CD14-positive monocyte (primary cell): ENCODE measurements at regions not wholly inside any gene's neighbourhood (a gene's known extent, or its start where the extent isn't known, plus 50 kb on each side); places are given as distances from the start of the nearest gene placed in this dataset.

ENCODE experiments used
- DNase-seq, 3 donors: peaks; one replicate each; pipeline ENCODE4 v3.0.0-alpha.2; 2011 to 2022
- H2AFZ ChIP-seq: 2 replicates; pipeline ENCODE4 v1.6.0; 2012; ENCODE audit warnings: mild to moderate bottlenecking, low read depth, low read length, inconsistent platforms; ENCODE audit not compliant: insufficient read depth, poor library complexity, severe bottlenecking
- H3K27ac ChIP-seq, 2 donors: 1 replicate in 1 of 2; 2 replicates in 1 of 2; pipeline ENCODE4 v1.5.1; 2012 to 2013; ENCODE audit warnings: low read length in 2 of 2, control low read depth in 1 of 2, inconsistent platforms in 1 of 2, low read depth in 1 of 2, mild to moderate bottlenecking in 1 of 2
- H3K27me3 ChIP-seq, 2 donors: one replicate each; pipeline versions ENCODE4 v1.6.0 to v1.6.1; 2011 to 2013; ENCODE audit warnings: low read length in 2 of 2; ENCODE audit not compliant: control insufficient read depth in 2 of 2, insufficient read depth in 2 of 2
- H3K36me3 ChIP-seq, 2 donors: replicated peaks in 1 of 2; 1 replicate in 1 of 2; 2 replicates in 1 of 2; pipeline versions ENCODE4 v1.5.1 to v1.6.1; 2012 to 2013; ENCODE audit warnings: low read length in 2 of 2, control low read depth in 1 of 2, inconsistent platforms in 1 of 2, mild to moderate bottlenecking in 1 of 2; ENCODE audit not compliant: insufficient read depth in 2 of 2, control insufficient read depth in 1 of 2
- H3K4me1 ChIP-seq, 2 donors: 1 replicate in 1 of 2; 2 replicates in 1 of 2; pipeline versions ENCODE4 v1.5.1 to v1.6.1; 2012 to 2013; ENCODE audit warnings: low read length in 2 of 2, control low read depth in 1 of 2, inconsistent platforms in 1 of 2, mild to moderate bottlenecking in 1 of 2, moderate library complexity in 1 of 2; ENCODE audit not compliant: insufficient read depth in 2 of 2, control insufficient read depth in 1 of 2
- H3K4me2 ChIP-seq: replicated peaks from 2 replicates; pipeline ENCODE3; 2012; ENCODE audit warnings: low read length, moderate library complexity, mild to moderate bottlenecking; ENCODE audit not compliant: poor library complexity, severe bottlenecking; ENCODE audit errors: extremely low read depth
- H3K4me3 ChIP-seq, 3 experiments: fragments of 200-600 bp in 1 of 3; sonication (generic) in 1 of 3; replicated peaks in 1 of 3; 1 replicate in 2 of 3; 2 replicates in 1 of 3; pipeline ENCODE4 v1.5.1; 2011 to 2013; ENCODE audit warnings: low read length in 3 of 3, mild to moderate bottlenecking in 3 of 3, control low read depth in 2 of 3, low read depth in 2 of 3, inconsistent platforms in 1 of 3, moderate library complexity in 1 of 3
- H3K79me2 ChIP-seq: 2 replicates; pipeline ENCODE4 v1.6.0; 2012; ENCODE audit warnings: mild to moderate bottlenecking, control low read depth, inconsistent platforms, low read length, moderate library complexity; ENCODE audit not compliant: insufficient read depth
- H3K9ac ChIP-seq: 2 replicates; pipeline ENCODE4 v1.6.0; 2017; ENCODE audit warnings: low read length, mild to moderate bottlenecking; ENCODE audit not compliant: insufficient read depth, poor library complexity, severe bottlenecking
- H3K9me3 ChIP-seq, 2 donors: replicated peaks in 1 of 2; 1 replicate in 1 of 2; 2 replicates in 1 of 2; pipeline versions ENCODE4 v1.5.1 to v1.6.1; 2012 to 2013; ENCODE audit warnings: low read length in 2 of 2, control low read depth in 1 of 2; ENCODE audit not compliant: control insufficient read depth in 1 of 2, insufficient read depth in 1 of 2
- H4K20me1 ChIP-seq: 2 replicates; pipeline ENCODE4 v1.6.0; 2012; ENCODE audit warnings: mild to moderate bottlenecking, low read length, control low read depth, moderate library complexity; ENCODE audit not compliant: insufficient read depth
- H3K27ac Mint-ChIP-seq, 7 donors: one replicate each; pipeline ENCODE4 v1.8.0; 2020; ENCODE audit warnings: mild to moderate bottlenecking in 7 of 7, mixed read lengths in 7 of 7, moderate library complexity in 6 of 7, inconsistent platforms in 2 of 7
- H3K27me3 Mint-ChIP-seq, 3 donors: one replicate each; pipeline ENCODE4 v1.8.0; 2021 to 2022; ENCODE audit warnings: low read depth in 3 of 3, mild to moderate bottlenecking in 3 of 3, mixed read lengths in 3 of 3, moderate library complexity in 3 of 3, inconsistent platforms in 1 of 3
- H3K36me3 Mint-ChIP-seq, 2 donors: one replicate each; pipeline ENCODE4 v1.8.0; 2020; ENCODE audit warnings: mixed read lengths in 2 of 2, inconsistent platforms in 1 of 2, mild to moderate bottlenecking in 1 of 2
- H3K4me1 Mint-ChIP-seq: one replicate; pipeline ENCODE4 v1.8.0; 2020; ENCODE audit warnings: mild to moderate bottlenecking, mixed read lengths
- H3K4me3 Mint-ChIP-seq, 2 donors: one replicate each; pipeline ENCODE4 v1.8.0; 2020; ENCODE audit warnings: mild to moderate bottlenecking in 2 of 2, mixed read lengths in 2 of 2, moderate library complexity in 1 of 2
- H3K9me3 Mint-ChIP-seq, 7 donors: one replicate each; pipeline ENCODE4 v1.8.0; 2020 to 2022; ENCODE audit warnings: mixed read lengths in 7 of 7, mild to moderate bottlenecking in 6 of 7, moderate library complexity in 6 of 7, inconsistent platforms in 2 of 7
- WGBS: methylation state at CpG from one replicate; pipeline ENCODE4 v1.1.5; 2013; ENCODE audit warnings: missing lambda C conversion rate; ENCODE audit not compliant: insufficient coverage; 5-methylcytosine and 5-hydroxymethylcytosine counted together
- intact Hi-C, 2 donors: fragments of 100-400 bp; cut with micrococcal nuclease; formaldehyde crosslinking; loops; one replicate each; pipeline versions ENCODE4 v1.15.0 to v1.15.1; 2023
- TF ChIP-seq, protein P1 (sequence below): fragments of 200-600 bp; IDR thresholded peaks from one replicate; pipeline ENCODE4 v1.8.0; 2022; ENCODE audit warnings: antibody characterized with exemption, mild to moderate bottlenecking

DNA sequence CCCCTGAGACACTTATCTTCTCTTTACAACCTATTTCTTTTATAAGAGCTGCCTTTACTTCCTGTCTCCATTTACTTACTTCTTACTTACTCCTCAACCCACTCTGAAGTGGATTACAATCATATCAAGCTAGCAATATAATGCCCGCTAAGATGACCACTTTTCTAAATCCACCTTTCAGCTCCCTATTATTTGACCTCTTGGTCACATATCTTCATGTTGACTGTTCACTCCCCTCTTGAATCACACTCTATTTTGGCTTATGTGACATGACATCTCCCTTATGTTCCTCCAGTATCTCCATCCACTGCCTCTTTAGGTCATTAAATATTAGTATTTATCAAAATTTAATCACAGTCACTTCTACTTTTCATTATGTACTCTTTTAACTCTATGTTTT lies 255.3 kb upstream of the TRPC7 start:
- H3K79me2 ChIP-seq: no peaks in the 10 kb centered on the region
- H3K4me2 ChIP-seq: no peak overlapping the region
- H3K27ac Mint-ChIP-seq: no peak overlapping the region

DNA sequence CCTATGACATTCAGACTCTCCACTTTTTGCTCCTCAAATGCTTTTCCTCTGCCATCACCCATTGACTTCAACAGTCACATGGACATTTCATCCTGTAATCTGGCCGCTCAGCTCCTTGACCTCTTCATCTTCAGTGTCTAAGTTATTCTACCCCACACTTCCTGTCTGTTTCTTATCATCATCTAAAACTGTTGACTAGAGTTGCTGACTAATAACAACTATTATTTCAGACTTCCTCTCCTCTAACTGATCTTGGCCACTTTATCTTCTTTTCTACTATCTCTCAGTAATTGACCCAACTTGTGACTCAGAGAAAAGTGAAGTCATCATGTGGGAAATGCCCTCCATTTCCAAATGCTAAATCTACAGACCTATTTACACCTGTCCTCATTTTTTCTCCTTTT lies 254.7 kb upstream of the TRPC7 start:
- Histone ChIP-seq H3K9me3 (no peaks in the 10 kb centered on the region), H3K4me3 (no peak overlapping the region), H3K27ac (no peak overlapping the region), H4K20me1 (no peaks in the 10 kb centered on the region), H3K79me2 (no peaks in the 10 kb centered on the region), H3K4me2 (no peak overlapping the region), H3K36me3 (no peaks in the 10 kb centered on the region), H3K4me1 (no peaks in the 10 kb centered on the region), H3K9ac (no peak overlapping the region), H2AFZ (no peak overlapping the region), H3K27me3 (no peaks in the 10 kb centered on the region)
- H3K27me3 Mint-ChIP-seq: no peaks in the 10 kb centered on the region
- TF ChIP-seq, protein P1, sequence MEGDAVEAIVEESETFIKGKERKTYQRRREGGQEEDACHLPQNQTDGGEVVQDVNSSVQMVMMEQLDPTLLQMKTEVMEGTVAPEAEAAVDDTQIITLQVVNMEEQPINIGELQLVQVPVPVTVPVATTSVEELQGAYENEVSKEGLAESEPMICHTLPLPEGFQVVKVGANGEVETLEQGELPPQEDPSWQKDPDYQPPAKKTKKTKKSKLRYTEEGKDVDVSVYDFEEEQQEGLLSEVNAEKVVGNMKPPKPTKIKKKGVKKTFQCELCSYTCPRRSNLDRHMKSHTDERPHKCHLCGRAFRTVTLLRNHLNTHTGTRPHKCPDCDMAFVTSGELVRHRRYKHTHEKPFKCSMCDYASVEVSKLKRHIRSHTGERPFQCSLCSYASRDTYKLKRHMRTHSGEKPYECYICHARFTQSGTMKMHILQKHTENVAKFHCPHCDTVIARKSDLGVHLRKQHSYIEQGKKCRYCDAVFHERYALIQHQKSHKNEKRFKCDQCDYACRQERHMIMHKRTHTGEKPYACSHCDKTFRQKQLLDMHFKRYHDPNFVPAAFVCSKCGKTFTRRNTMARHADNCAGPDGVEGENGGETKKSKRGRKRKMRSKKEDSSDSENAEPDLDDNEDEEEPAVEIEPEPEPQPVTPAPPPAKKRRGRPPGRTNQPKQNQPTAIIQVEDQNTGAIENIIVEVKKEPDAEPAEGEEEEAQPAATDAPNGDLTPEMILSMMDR: no peak
- no peaks in the 10 kb centered on the region for H3K4me1 Mint-ChIP-seq
- H3K27ac Mint-ChIP-seq: no peak overlapping the region
- DNase-seq: no peak
- 10% methylated on average over 1 of the region's 1 CpG for WGBS
- peaks cover 0 to 6% (median 2%) of the 10 kb centered on the region in 7 donors for H3K9me3 Mint-ChIP-seq
- intact Hi-C loops: no loop called here
- no peak overlapping the region for H3K4me3 Mint-ChIP-seq
- H3K36me3 Mint-ChIP-seq: no peaks in the 10 kb centered on the region

More for the DNA sequence above, 255.3 kb upstream of the TRPC7 start:
- no peak overlapping the region for H2AFZ ChIP-seq
- no peaks in the 10 kb centered on the region for H4K20me1 ChIP-seq
- Mint-ChIP-seq H3K27me3 (no peaks in the 10 kb centered on the region), H3K4me1 (no peaks in the 10 kb centered on the region), H3K4me3 (no peak overlapping the region), H3K9me3 (peaks cover 0 to 6% (median 2%) of the 10 kb centered on the region in 7 donors), H3K36me3 (no peaks in the 10 kb centered on the region)
- TF ChIP-seq, protein P1: no peak
- no peaks in the 10 kb centered on the region for H3K36me3 ChIP-seq
- no peak overlapping the region for H3K4me3 ChIP-seq
- H3K9ac ChIP-seq: no peak overlapping the region
- no peak for DNase-seq
- intact Hi-C loops: no loop called here
- no peaks in the 10 kb centered on the region for H3K27me3 ChIP-seq
- no peak overlapping the region for H3K27ac ChIP-seq
- H3K9me3 ChIP-seq: no peaks in the 10 kb centered on the region
- H3K4me1 ChIP-seq: no peaks in the 10 kb centered on the region
- WGBS: 100% methylated on average over 1 of the region's 1 CpG
